T-helper 2 cell treated with Interferon-gamma antibody and Interleukin-4, amounts not matched to agents 100 ng/mL and 5 ng/mL, for 36 hours (primary cell): ENCODE measurements at regions not wholly inside any gene's neighbourhood (a gene's known extent, or its start where the extent isn't known, plus 50 kb on each side); places are given as distances from the start of the nearest gene placed in this dataset.

ENCODE experiments used
- intact Hi-C: fragments of 100-400 bp; cut with micrococcal nuclease; formaldehyde crosslinking; loops from one replicate; pipeline ENCODE4 v1.15.1; 2023

- intact Hi-C loops: no loop called here
Observed at GRCh38 chr4:12207396-12207795, 778.7 kb upstream of the HS3ST1 start.

GRCh38 chr4:12206091-12206490 lies 777.4 kb upstream of the HS3ST1 start:
- intact Hi-C loops: no loop called here

GRCh38 chr4:12203945-12204344 lies 775.3 kb upstream of the HS3ST1 start:
- intact Hi-C loops: no loop called here

GRCh38 chr4:12200226-12200625 lies 771.5 kb upstream of the HS3ST1 start:
- intact Hi-C loops: no loop called here

- intact Hi-C loops: no loop called here
Observed at GRCh38 chr4:12186526-12186925, 757.8 kb upstream of the HS3ST1 start.

GRCh38 chr4:12178614-12179610 lies 750.2 kb upstream of the HS3ST1 start:
- intact Hi-C loops: no loop called here

- intact Hi-C loops: no loop called here
Observed at GRCh38 chr4:12177416-12177815, 748.7 kb upstream of the HS3ST1 start.

- intact Hi-C loops: no loop called here
Observed at GRCh38 chr4:12173496-12173895, 744.8 kb upstream of the HS3ST1 start.

- intact Hi-C loops: no loop called here
Observed at GRCh38 chr4:12172198-12172973, 743.7 kb upstream of the HS3ST1 start.

- intact Hi-C loops: no loop called here
Observed at GRCh38 chr4:12170308-12170707, 741.6 kb upstream of the HS3ST1 start.

- intact Hi-C loops: no loop called here
Observed at GRCh38 chr4:12165616-12166015, 736.9 kb upstream of the HS3ST1 start.

GRCh38 chr4:12146339-12146738 lies 717.6 kb upstream of the HS3ST1 start:
- intact Hi-C loops: no loop called here

GRCh38 chr4:12145768-12146167 lies 717.1 kb upstream of the HS3ST1 start:
- intact Hi-C loops: no loop called here

- intact Hi-C loops: no loop called here
Observed at GRCh38 chr4:12145106-12145505, 716.4 kb upstream of the HS3ST1 start.

- intact Hi-C loops: no loop called here
Observed at GRCh38 chr4:12144051-12144450, 715.4 kb upstream of the HS3ST1 start.

GRCh38 chr4:12140864-12141263 lies 712.2 kb upstream of the HS3ST1 start:
- intact Hi-C loops: no loop called here

- intact Hi-C loops: no loop called here
Observed at GRCh38 chr4:12139296-12139695, 710.6 kb upstream of the HS3ST1 start.

- intact Hi-C loops: no loop called here
Observed at GRCh38 chr4:12138488-12138887, 709.8 kb upstream of the HS3ST1 start.

GRCh38 chr4:12137575-12137974 lies 708.9 kb upstream of the HS3ST1 start:
- intact Hi-C loops: no loop called here

- intact Hi-C loops: no loop called here
Observed at GRCh38 chr4:12126474-12126873, 697.8 kb upstream of the HS3ST1 start.

GRCh38 chr4:12124138-12124537 lies 695.4 kb upstream of the HS3ST1 start:
- intact Hi-C loops: no loop called here

- intact Hi-C loops: no loop called here
Observed at GRCh38 chr4:12123707-12124106, 695.0 kb upstream of the HS3ST1 start.
